Fibroblast of skin of right quadriceps (primary cell): ENCODE measurements at regions not wholly inside any gene's neighbourhood (a gene's known extent, or its start where the extent isn't known, plus 50 kb on each side); places are given as distances from the start of the nearest gene placed in this dataset.

Experiments
- DNase-seq: peaks from one replicate; pipeline ENCODE4 v3.0.0-alpha.2; 2013

DNA sequence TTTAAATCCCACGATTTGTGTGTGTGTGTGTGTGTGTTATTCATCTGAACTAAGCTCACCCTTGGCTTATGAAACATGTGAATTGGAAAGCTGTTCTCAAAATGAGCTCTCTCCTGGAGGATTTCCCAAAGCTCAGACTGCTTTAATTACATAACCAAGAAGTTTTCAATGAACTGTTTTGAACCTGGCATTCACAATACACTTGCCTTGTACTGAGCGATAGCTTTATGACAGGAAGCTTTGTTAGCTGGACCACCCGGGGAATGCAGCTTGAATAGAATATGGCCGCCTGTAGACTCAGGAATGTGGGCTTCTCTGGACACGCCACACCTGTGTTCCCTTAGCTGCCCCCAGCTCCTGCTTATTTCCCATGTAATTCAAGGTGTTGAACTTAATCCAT, 71.4 kb upstream of the PREP start:
- peak; percentile 15 for DNase-seq

DNA sequence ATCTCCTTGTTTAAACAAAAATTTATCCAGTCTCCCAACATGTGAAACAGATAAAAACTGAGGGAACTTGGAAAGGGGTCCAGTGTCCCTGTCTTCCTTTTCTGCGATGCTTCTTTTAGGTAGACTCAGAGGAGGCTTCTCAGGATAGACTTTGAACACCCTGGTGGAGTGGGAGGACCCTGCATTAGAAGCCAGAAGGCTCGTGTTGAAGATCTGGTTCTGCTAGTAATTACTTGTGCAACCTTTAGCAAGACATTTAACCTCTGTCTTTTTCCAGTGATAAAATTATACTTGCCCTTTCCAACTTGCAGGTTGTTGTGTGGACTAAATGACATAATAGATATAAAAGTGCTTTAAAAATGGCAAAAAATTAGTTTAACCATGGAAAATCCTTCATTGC, 67.1 kb upstream of the PREP start:
- DNase-seq: no peak

DNA sequence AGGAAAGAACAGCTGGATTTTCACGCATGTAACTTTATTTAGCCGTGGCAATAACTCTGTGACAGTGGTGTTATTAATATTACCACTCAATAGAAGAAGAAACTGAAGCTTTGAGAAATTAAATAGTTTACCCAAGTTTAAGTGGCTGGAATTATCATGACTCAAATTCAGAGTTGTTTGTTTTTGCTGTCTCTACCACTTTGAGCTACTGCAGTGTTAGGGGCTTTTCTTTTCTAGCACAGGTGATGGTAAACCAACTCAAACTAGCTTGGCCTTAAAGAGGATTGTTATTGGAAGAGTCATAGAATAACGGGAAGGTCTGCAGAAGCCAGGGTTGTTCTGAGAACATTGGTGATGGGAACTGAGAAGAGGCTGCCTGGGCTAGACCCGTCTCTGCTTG, 66.0 kb upstream of the PREP start:
- DNase-seq: no peak

DNA sequence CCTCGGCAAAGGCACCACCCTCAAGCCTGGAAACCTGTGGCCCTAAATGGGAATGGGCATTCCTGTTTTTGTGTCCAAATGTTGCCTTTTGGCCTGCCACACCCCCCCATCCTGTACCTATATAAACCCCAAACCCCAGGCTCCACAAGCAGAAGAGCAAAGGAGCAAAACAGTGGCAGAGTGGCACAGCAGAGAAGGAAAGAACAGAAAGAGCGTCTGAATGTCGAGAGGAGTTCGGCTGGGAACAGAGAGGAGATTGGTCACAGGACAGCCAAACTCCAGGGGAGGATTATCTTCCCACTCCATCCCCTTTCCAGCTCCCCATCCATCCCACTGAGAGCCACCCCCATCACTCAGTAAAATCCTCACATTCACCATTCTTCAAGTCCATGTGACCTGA, 58.0 kb upstream of the PREP start:
- DNase-seq: no peak

DNA sequence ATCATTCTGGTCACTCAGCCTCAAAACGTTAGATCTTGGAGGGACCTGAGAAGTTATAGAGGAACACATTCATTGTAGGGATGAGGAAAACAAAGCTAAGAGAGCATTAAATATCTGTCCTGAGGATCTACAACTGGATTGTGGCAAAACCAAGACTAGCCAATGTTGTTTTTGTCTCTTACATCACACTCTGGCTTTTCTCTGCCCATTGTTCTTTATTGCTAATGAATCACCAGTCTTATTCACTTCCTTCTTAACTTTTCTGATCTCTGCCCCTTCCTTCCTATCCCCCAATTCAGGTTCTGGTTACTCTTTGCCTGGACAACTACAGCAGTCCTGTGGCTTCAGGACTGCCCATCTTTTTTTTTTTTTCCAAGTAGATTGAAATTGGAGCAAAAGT, 57.0 kb upstream of the PREP start:
- DNase-seq: peak; percentile 40

DNA sequence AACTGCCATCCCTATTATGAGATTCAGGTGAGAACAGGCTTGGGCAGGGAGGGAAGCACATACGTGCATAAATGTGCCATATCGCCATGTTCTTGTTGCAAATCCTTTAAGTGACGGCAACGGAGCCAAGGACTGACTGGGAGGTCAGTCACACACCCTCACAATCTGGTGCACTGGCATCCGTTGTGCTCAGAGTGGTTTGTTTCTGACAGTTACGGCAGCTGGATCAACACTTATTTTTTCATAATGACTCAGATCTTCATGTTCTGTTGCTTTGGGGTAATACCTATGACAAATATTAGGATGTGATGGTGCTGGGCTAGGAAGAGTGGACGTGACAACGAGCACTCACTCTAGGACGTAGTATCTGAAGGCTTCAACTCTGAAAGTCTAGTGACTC, 56.2 kb upstream of the PREP start:
- peak; percentile 9 for DNase-seq

DNA sequence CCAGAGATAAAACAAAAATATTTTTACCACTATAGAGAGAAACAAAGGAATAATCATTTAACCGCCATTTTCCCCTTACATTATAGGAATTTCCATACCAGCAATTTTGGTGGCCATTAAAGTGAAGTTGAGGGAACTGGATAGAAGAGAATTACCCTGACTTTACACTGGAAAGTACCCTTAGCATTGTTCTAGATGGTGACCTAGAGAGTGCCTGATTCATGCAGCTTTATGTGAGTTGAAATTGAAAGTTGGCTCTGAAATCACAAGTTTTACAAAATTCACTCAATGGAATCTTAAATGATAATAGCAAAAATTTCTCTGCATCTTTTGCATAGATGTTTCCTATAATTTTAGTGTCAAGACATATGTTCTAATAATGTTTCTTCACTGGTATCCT, 55.7 kb upstream of the PREP start:
- DNase-seq: no peak

DNA sequence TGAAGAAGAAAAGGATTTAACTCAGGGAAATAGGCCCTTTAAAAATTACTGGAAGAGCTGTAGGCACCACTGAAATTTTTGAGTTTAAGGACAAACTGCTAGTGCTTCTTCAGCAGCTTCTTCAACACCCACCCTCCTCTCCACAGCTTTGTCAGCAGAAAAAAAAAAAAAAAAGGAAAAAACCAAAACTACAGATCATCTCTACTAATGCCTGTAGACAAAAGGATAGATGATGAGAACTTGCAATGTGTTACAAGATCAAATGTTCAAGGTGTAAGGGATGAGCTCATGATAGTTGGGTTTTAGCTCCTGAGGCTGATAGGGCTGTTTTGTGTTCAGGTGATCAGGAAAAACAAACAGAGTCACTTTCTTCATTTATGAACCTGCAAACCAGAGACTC, 55.2 kb upstream of the PREP start:
- DNase-seq: no peak

DNA sequence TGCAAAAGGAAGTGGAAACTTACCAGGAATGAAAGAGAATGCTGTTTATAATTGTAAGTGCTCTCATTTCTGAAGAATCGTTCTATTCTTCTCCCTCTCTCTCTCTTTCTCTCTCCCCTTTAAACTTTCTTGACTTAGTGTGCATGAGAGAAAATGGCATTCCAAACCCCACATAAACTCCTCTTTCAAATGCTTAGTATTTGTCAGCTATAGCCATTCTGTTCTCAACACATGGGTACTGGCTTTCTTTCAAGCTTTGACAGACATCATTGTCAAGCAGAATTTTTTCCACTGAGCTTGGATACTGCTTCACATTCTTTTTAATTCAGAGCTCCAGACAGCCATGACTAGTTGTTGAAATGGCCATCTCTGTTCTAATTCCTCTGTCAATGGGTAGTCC, 51.1 kb upstream of the PREP start:
- DNase-seq: no peak

DNA sequence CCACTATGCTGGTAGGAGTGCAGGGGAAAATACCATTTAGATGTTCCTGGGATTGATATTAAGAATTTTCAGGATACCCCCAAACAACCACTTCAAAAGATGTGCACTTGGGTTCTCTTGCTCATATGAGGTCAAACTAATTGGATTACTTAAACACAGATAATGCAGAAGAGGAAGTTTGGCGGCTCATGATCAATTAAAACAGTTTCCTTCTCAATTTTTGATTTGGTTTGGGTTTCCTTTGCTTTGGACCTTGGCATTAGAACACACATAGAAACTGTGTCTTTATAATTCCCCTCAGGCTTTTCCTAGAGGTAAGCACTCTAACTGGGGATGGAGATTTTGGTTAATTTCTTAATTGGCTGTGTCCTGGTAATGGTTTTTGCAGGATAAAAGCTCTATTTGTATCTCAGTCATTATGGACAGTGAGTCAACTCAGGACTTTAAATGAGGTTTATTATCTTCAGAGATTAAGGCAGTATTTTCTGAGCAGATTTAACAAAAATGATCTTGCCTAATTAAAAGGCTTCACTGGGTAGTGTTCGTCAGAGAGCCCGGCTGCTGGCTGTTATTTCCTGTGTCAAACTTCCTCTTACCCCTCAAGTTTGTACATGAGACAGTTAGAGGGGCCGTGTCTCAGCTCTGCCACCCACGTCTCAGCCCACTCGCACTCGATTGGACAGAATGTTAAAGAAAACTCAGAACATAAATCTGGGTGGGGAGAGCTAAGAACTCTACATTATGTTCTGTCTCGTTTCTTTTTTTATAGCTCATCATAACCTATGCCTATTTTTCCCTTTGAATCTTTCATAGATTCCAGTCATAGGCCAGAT, 50.3 kb upstream of the PREP start:
- DNase-seq: no peak
